Heart right ventricle (tissue), 16 donors: ENCODE measurements at regions not wholly inside any gene's neighbourhood (a gene's known extent, or its start where the extent isn't known, plus 50 kb on each side); places are given as distances from the start of the nearest gene placed in this dataset.

Experiments used
- ATAC-seq, 8 donors: fragments of 200-7000 bp; cut with Tn5 transposase; one replicate each; pipeline ENCODE4 v1.9.1; 2020; ENCODE audit warnings: mild to moderate bottlenecking in 8 of 8, moderate library complexity in 8 of 8, moderate number of reproducible peaks in 1 of 8
- DNase-seq, 2 donors: peaks; one replicate each; pipeline ENCODE4 v3.0.0-alpha.2; 2020
- H3K27ac ChIP-seq, 10 donors: fragments of 200-600 bp; sonication (generic) in 2 of 10; one replicate each; pipeline versions ENCODE4 v1.5.0 to v1.8.0; 2020 to 2022; ENCODE audit warnings: mild to moderate bottlenecking in 3 of 10
- H3K27me3 ChIP-seq, 7 donors: fragments of 200-600 bp; one replicate each; pipeline ENCODE4 v1.8.0; 2021 to 2022; ENCODE audit warnings: mild to moderate bottlenecking in 2 of 7
- H3K36me3 ChIP-seq, 9 donors: fragments of 200-600 bp; sonication (generic) in 1 of 9; one replicate each; pipeline versions ENCODE4 v1.5.0 to v1.8.0; 2020 to 2022; ENCODE audit warnings: mild to moderate bottlenecking in 2 of 9
- H3K4me1 ChIP-seq, 9 donors: fragments of 200-600 bp; sonication (generic) in 1 of 9; one replicate each; pipeline versions ENCODE4 v1.5.0 to v1.8.0; 2020 to 2022; ENCODE audit warnings: mild to moderate bottlenecking in 4 of 9
- H3K4me3 ChIP-seq, 10 donors: fragments of 200-600 bp; sonication (generic) in 2 of 10; one replicate each; pipeline versions ENCODE4 v1.5.0 to v1.8.0; 2020 to 2022; ENCODE audit warnings: mild to moderate bottlenecking in 7 of 10, moderate library complexity in 2 of 10
- H3K9me3 ChIP-seq, 11 donors: fragments of 200-600 bp in 10 of 11; sonication (generic) in 2 of 11; one replicate each; pipeline versions ENCODE4 v1.5.0 to v1.8.0; 2013 to 2022; ENCODE audit warnings: mild to moderate bottlenecking in 2 of 11, control low read depth in 1 of 11, moderate library complexity in 1 of 11
- WGBS, 2 donors: extraction: QIAGEN DNeasy Blood & Tissue Kit; methylation state at CpG; one replicate each; pipeline ENCODE4 v1.1.7; 2013; ENCODE audit warnings: inconsistent platforms in 1 of 2; 5-methylcytosine and 5-hydroxymethylcytosine counted together
- intact Hi-C, 10 donors: fragments of 100-400 bp; cut with DNase I; formaldehyde crosslinking; loops; one replicate each; pipeline versions ENCODE4 v1.11.1 to v1.14.2; 2022
- TF ChIP-seq, protein P1 (sequence below), 9 donors: fragments of 200-600 bp; sonication (generic) in 2 of 9; IDR thresholded peaks; one replicate each; pipeline versions ENCODE4 v1.5.0 to v1.8.0; 2021 to 2022; ENCODE audit warnings: antibody characterized with exemption in 9 of 9, mild to moderate bottlenecking in 5 of 9, moderate library complexity in 1 of 9
- donor health status: Arrhythmogenic right ventricular cardiomyopathy.
- donor health status: ischemic (EF 13 %, LVEDD 7.1; RV severe dilation, severe dysfunction).
- donor health status: healthy with polysubstance abuse.
- donor health status: DM: no; HTN: yes; CAD: no.
- donor health status: DM: no; HTN: no; CAD: no.
- donor health status: ischemic (EF 25% LVEDD 6.9; RV normal size, moderate dysfunction).
- donor health status: ischemic (EF 25% LVEDD 5.7; RV mildly dilated, moderate dysfunction).
- donor health status: healthy.
- donor health status: DM: yes; HTN: yes; CAD: no.
- donor health status: Ischemic cardiomyopathy.
- donor health status: ischemic (EF 35%, LVEDD 5.7; RV mildly dilated, moderate dysfunction).
- donor health status: nonischemic (EF 11% LVEDD 7.7; RV severe dilation, severe dysfunction).
- donor health status: DM: yes; HTN: yes; CAD: no.
- donor health status: PGD.
- donor health status: ischemic (EF 29% LVEDD 5.4; RV normal size, mild dysfunction).
- donor health status: nonischemic (EF 23%, LVEDD 6.1; RV moderate dilation, normal function).

DNA sequence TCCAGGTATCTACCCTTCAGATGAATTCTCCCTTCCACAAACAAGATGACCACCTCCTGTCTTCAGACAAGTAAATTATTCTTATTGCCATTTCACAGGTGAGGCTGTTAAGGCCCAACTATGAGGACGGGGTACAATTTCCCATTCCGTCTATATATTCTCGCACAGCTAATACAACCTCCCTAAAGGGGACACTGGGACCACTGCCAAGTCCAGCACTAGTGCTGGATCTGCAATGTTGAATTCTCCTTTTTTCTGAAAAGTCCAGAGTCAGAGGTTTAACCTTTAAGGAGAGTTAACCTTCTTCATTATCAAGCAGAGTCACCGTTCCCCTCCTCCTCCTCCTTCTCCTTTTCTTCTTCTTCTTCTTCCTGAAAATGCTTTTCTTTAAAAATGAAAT lies 130.4 kb upstream of the PARP11 start:
- Histone ChIP-seq H3K27me3 (peaks cover 0 to 14% (median 6%) of the 10 kb centered on the region in 7 donors), H3K27ac (no peak overlapping the region), H3K36me3 (no peaks in the 10 kb centered on the region), H3K4me1 (no peaks in the 10 kb centered on the region), H3K9me3 (no peaks in the 10 kb centered on the region), H3K4me3 (no peak overlapping the region)
- intact Hi-C loops: loop anchor here in 1 of 10 donors (5.0 kb wide), 1 partner anchor 264 kb away; no protein-coding TSS in a partner anchor
- WGBS, 2 donors: 78 to 83% methylated on average over 4 of the region's 4 CpGs
- TF ChIP-seq, protein P1, sequence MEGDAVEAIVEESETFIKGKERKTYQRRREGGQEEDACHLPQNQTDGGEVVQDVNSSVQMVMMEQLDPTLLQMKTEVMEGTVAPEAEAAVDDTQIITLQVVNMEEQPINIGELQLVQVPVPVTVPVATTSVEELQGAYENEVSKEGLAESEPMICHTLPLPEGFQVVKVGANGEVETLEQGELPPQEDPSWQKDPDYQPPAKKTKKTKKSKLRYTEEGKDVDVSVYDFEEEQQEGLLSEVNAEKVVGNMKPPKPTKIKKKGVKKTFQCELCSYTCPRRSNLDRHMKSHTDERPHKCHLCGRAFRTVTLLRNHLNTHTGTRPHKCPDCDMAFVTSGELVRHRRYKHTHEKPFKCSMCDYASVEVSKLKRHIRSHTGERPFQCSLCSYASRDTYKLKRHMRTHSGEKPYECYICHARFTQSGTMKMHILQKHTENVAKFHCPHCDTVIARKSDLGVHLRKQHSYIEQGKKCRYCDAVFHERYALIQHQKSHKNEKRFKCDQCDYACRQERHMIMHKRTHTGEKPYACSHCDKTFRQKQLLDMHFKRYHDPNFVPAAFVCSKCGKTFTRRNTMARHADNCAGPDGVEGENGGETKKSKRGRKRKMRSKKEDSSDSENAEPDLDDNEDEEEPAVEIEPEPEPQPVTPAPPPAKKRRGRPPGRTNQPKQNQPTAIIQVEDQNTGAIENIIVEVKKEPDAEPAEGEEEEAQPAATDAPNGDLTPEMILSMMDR (IDR thresholded peaks at IDR 0.05): no peak
- ATAC-seq: no peak
- DNase-seq: no peak

DNA sequence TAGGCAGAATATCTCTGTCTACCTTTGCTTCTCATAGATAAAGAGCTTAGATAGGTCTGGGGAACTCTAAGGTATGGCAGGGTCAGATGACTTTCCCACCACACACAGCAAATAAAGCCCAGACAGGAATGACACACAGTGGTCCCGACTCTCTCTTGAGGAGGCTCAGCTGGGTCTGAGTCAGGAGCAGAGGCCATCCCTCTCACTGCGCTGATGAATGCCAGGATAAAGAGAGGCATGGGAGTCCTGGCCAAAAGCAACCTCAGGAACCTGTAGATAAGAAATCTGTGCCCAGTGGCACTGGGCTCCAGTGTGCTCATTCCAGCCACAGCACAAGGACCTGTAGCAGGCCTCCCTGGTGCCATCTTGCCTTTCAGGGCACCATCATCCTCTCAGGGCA lies 129.4 kb upstream of the PARP11 start:
- WGBS, 2 donors: 84 to 87% methylated on average over 2 of the region's 2 CpGs
- intact Hi-C loops: loop anchor here in 1 of 10 donors (5.0 kb wide), 1 partner anchor 265 kb away; no protein-coding TSS in a partner anchor
- no peak for ATAC-seq

DNA sequence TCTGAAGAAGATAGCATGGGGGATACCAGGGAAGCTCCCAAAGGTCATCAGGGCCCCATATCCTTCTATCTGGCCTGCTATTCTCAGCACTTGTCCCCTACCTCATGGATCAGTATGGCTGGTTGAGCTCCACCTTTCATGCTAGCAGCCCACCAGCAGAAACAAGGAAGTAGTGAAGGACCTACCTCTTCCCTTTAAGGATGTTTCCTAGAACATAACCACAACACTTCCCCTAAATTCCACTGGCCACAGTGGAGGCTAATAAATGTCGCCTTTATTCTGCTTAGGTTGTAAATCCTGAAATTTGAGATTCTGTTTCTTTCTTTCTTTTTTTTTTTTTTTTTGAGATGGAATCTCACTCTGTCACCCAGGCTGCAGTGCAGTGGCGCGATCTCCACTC lies 128.6 kb upstream of the PARP11 start:
- 94 to 96% methylated on average over 3 of the region's 3 CpGs for WGBS, 2 donors
- no peaks in the 10 kb centered on the region for H3K36me3 ChIP-seq
- ATAC-seq (no peak), DNase-seq (no peak)
- H3K4me3 ChIP-seq: no peak overlapping the region
- peaks cover 0 to 15% (median 7%) of the 10 kb centered on the region in 7 donors for H3K27me3 ChIP-seq
- H3K4me1 ChIP-seq: no peaks in the 10 kb centered on the region
- H3K27ac ChIP-seq: no peak overlapping the region
- H3K9me3 ChIP-seq: no peaks in the 10 kb centered on the region
- TF ChIP-seq, protein P1 (IDR thresholded peaks at IDR 0.05): no peak
- intact Hi-C loops: loop anchor here in 1 of 10 donors (5.0 kb wide), 1 partner anchor 265 kb away; no protein-coding TSS in a partner anchor

More for the DNA sequence above, 129.4 kb upstream of the PARP11 start:
- TF ChIP-seq, protein P1 (IDR thresholded peaks at IDR 0.05): no peak
- peaks cover 0 to 17% (median 6%) of the 10 kb centered on the region in 7 donors for H3K27me3 ChIP-seq
- no peaks in the 10 kb centered on the region for H3K9me3 ChIP-seq
- H3K4me3 ChIP-seq: no peak overlapping the region
- no peak overlapping the region for H3K27ac ChIP-seq
- no peaks in the 10 kb centered on the region for H3K36me3 ChIP-seq
- no peak for DNase-seq
- no peaks in the 10 kb centered on the region for H3K4me1 ChIP-seq

DNA sequence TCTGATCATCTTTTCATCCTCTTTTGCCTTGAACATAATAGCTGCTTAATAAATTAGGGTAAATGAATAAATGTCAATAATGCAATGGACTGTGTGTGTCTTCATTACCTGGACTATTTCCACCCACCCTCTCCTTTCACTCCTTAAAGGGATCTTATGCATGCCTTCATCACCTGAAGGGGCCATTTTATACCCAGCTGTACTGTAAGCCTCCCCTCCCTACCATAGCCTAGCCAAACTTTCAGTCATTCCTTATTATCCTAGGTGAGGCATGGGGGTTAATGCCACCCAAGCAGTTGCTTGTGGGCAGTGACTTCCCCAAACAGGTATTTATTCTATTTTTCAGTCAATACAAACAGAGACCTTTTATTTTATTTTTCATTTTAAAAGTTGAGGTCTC lies 127.8 kb upstream of the PARP11 start:
- Histone ChIP-seq H3K27me3 (peaks cover 0 to 18% (median 7%) of the 10 kb centered on the region in 7 donors), H3K9me3 (no peaks in the 10 kb centered on the region), H3K27ac (no peak overlapping the region), H3K4me3 (no peak overlapping the region), H3K4me1 (no peaks in the 10 kb centered on the region), H3K36me3 (no peaks in the 10 kb centered on the region)
- ATAC-seq: no peak
- TF ChIP-seq, protein P1 (IDR thresholded peaks at IDR 0.05): no peak
- DNase-seq: no peak
- intact Hi-C loops: loop anchor here in 1 of 10 donors (5.0 kb wide), 1 partner anchor 266 kb away; no protein-coding TSS in a partner anchor
